ENCODE measurements at regions not wholly inside any gene's neighbourhood (a gene's known extent, or its start where the extent isn't known, plus 50 kb on each side); places are given as distances from the start of the nearest gene placed in this dataset.

DNA sequence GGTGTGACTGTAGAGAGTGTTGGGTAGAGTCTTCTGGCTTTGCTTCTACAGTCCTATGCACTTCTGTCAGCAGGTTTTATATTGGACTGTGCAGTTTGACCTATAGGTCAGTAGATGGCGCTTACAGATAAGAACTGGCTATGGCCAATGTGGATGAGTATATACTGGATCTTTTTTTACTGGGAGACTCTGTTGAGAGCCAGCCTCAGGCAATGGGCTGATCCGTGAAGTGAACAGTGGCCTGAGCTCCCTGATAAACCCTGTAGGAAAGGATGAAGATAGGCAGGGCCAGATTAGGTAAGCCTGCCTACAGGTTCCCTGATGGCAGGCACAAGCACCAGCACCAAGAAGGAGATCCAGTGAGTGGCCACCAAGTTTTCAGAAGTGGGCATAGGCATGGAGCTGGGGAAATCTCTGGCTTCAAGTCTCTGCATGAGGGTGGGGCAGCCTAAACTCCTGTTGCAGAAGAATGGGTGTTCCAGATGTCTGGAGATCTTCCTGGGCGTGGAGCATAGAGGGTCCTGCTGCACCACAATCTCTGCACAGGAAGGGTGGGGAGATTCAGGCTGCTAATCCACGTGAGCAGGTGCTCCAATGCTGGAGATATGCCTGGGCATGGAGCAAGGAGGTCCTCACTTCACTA, 326.0 kb upstream of the SGO1 start:
- no TSS peak for BruUV-seq (replicated peaks)
- intact Hi-C loops (cut with micrococcal nuclease; ENCODE audit: unreplicated experiment): loop anchor here (2.0 to 10.0 kb wide), 7 partner anchors 171 to 1605 kb away; no protein-coding TSS in a partner anchor
- ChIA-PET SMC1A (ENCODE audit: uncharacterized antibody, unreplicated experiment) (interaction anchor here (0.8 kb wide), 1 partner anchor 1015 kb away, joined by 3 read pairs; no protein-coding TSS in a partner anchor), CTCF (interaction anchor here (0.6 to 2.5 kb wide), 6 partner anchors 21 to 973 kb away, joined by 3 to 8 read pairs (median 3); no protein-coding TSS in a partner anchor), RAD21 (ENCODE audit: unreplicated experiment) (interaction anchor here (1.4 kb wide), 1 partner anchor 972 kb away, joined by 5 read pairs; no protein-coding TSS in a partner anchor), POLR2A (no interaction called here)
- no peak overlapping the region for H3K9ac ChIP-seq (ENCODE audit: control insufficient read depth, insufficient read depth, low read length)
- FAIRE-seq (peak; percentile 68), ATAC-seq (peak; percentile 98), DNase-seq (ENCODE audit: low read depth, low spot score) (no peak)
- no peaks in the 10 kb centered on the region for H3K4me1 ChIP-seq (ENCODE audit: control insufficient read depth, insufficient read depth, low read length)
- H3K4me2 ChIP-seq (ENCODE audit: control insufficient read depth, insufficient read depth): no peak overlapping the region
- no peaks in the 10 kb centered on the region for H3K9me3 ChIP-seq (replicated peaks; ENCODE audit: control insufficient read depth, insufficient read depth, low read length)
- H3K27ac ChIP-seq (ENCODE audit: control insufficient read depth, insufficient read depth): no peak overlapping the region
- H3K27me3 ChIP-seq (replicated peaks in 1 of 2; ENCODE audit: control insufficient read depth in 2 of 2, insufficient read depth in 2 of 2, low read length in 1 of 2): no peaks in the 10 kb centered on the region
- in situ Hi-C loops (cut with MboI): loop anchor here (10.0 kb wide), 1 partner anchor 973 kb away; no protein-coding TSS in a partner anchor
- no peak overlapping the region for H2AFZ ChIP-seq (ENCODE audit: control insufficient read depth, low read depth, low read length)
- H4K20me1 ChIP-seq (ENCODE audit: control insufficient read depth, insufficient read depth): no peaks in the 10 kb centered on the region
- no peak overlapping the region for H3K4me3 ChIP-seq
- WGBS (ENCODE audit: insufficient coverage, insufficient replicate concordance, low lambda C conversion rate, missing lambda C conversion rate): 0% methylated on average over 4 of the region's 4 CpGs
- no peaks in the 10 kb centered on the region for H3K36me3 ChIP-seq (ENCODE audit: control insufficient read depth in 2 of 2, insufficient read depth in 2 of 2, low read length in 1 of 2)
- H3K79me2 ChIP-seq (ENCODE audit: control insufficient read depth, insufficient read depth, low read length): no peaks in the 10 kb centered on the region
- TF ChIP-seq, protein P1, sequence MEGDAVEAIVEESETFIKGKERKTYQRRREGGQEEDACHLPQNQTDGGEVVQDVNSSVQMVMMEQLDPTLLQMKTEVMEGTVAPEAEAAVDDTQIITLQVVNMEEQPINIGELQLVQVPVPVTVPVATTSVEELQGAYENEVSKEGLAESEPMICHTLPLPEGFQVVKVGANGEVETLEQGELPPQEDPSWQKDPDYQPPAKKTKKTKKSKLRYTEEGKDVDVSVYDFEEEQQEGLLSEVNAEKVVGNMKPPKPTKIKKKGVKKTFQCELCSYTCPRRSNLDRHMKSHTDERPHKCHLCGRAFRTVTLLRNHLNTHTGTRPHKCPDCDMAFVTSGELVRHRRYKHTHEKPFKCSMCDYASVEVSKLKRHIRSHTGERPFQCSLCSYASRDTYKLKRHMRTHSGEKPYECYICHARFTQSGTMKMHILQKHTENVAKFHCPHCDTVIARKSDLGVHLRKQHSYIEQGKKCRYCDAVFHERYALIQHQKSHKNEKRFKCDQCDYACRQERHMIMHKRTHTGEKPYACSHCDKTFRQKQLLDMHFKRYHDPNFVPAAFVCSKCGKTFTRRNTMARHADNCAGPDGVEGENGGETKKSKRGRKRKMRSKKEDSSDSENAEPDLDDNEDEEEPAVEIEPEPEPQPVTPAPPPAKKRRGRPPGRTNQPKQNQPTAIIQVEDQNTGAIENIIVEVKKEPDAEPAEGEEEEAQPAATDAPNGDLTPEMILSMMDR (IDR thresholded peaks at IDR 0.05 in 2 of 3, conservative IDR thresholded peaks at IDR 0.05 in 1 of 3; ENCODE audit: control insufficient read depth in 2 of 3, extremely low read depth in 1 of 3, insufficient read depth in 1 of 3, low read depth in 3 of 3, low read length in 3 of 3): peak; percentile 64 to 67 (median 67); a peak in 5 of 6 replicates
- no peak for TF ChIP-seq HDAC2 (IDR thresholded peaks at IDR 0.05)
- TF ChIP-seq, protein P2, sequence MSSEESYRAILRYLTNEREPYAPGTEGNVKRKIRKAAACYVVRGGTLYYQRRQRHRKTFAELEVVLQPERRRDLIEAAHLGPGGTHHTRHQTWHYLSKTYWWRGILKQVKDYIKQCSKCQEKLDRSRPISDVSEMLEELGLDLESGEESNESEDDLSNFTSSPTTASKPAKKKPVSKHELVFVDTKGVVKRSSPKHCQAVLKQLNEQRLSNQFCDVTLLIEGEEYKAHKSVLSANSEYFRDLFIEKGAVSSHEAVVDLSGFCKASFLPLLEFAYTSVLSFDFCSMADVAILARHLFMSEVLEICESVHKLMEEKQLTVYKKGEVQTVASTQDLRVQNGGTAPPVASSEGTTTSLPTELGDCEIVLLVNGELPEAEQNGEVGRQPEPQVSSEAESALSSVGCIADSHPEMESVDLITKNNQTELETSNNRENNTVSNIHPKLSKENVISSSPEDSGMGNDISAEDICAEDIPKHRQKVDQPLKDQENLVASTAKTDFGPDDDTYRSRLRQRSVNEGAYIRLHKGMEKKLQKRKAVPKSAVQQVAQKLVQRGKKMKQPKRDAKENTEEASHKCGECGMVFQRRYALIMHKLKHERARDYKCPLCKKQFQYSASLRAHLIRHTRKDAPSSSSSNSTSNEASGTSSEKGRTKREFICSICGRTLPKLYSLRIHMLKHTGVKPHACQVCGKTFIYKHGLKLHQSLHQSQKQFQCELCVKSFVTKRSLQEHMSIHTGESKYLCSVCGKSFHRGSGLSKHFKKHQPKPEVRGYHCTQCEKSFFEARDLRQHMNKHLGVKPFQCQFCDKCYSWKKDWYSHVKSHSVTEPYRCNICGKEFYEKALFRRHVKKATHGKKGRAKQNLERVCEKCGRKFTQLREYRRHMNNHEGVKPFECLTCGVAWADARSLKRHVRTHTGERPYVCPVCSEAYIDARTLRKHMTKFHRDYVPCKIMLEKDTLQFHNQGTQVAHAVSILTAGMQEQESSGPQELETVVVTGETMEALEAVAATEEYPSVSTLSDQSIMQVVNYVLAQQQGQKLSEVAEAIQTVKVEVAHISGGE (CRISPR knock-in tag; IDR thresholded peaks at IDR 0.05): no peak
- TF ChIP-seq FOS (IDR thresholded peaks at IDR 0.05; ENCODE audit: borderline replicate concordance, extremely low read depth, insufficient read length): no peak
- TF ChIP-seq NR2C2 (IDR thresholded peaks at IDR 0.05; ENCODE audit: borderline replicate concordance, control insufficient read depth, insufficient read length, low read depth): no peak
- peak; percentile 60; the same call in 1 of the 2 replicates for TF ChIP-seq SMC3 (IDR thresholded peaks at IDR 0.05; ENCODE audit: borderline replicate concordance, low read length)
- peak; percentile 86 for TF ChIP-seq RAD21 (IDR thresholded peaks at IDR 0.05; ENCODE audit: insufficient read depth, low read depth, low read length)
- TF ChIP-seq YY1 (IDR thresholded peaks at IDR 0.05; ENCODE audit: low read depth, low read length): 0 out of 2 replicates have a peak, but pooled peaks have one; percentile 18
- no peak for TF ChIP-seq IRF4 (IDR thresholded peaks at IDR 0.05; ENCODE audit: low read depth, low read length)
- no peak for TF ChIP-seq EP300 (IDR thresholded peaks at IDR 0.05; ENCODE audit: borderline replicate concordance in 1 of 2, control insufficient read depth in 1 of 2, low read depth in 2 of 2, low read length in 2 of 2)
- no peak for TF ChIP-seq CHD4 (IDR thresholded peaks at IDR 0.05)
- TF ChIP-seq BHLHE40 (IDR thresholded peaks at IDR 0.05; ENCODE audit: borderline replicate concordance in 1 of 2, low read depth in 2 of 2, low read length in 1 of 2): no peak
- no peak for TF ChIP-seq NRF1 (conservative IDR thresholded peaks at IDR 0.05; ENCODE audit: low read depth, low read length)
- TF ChIP-seq NFXL1 (IDR thresholded peaks at IDR 0.05; ENCODE audit: borderline replicate concordance): no peak
- TF ChIP-seq EED (IDR thresholded peaks at IDR 0.05; ENCODE audit: low read depth): no peak
